Chondrocyte (in vitro differentiated cells): ENCODE measurements at regions not wholly inside any gene's neighbourhood (a gene's known extent, or its start where the extent isn't known, plus 50 kb on each side); places are given as distances from the start of the nearest gene placed in this dataset.

Source experiments
- DNase-seq: peaks from one replicate; pipeline ENCODE4 v3.0.0; 2021; ENCODE audit warnings: mixed read lengths, low spot score
- H3K27ac Mint-ChIP-seq: one replicate; pipeline ENCODE4 v1.8.0; 2021; ENCODE audit warnings: mild to moderate bottlenecking, moderate library complexity, mixed read lengths; ENCODE audit not compliant: unreplicated experiment
- H3K27me3 Mint-ChIP-seq: 2 replicates; pipeline ENCODE4 v1.8.0; 2021; ENCODE audit warnings: low read depth, mixed read lengths
- H3K36me3 Mint-ChIP-seq: 2 replicates; pipeline ENCODE4 v1.8.0; 2021; ENCODE audit warnings: low read depth, mixed read lengths
- H3K4me1 Mint-ChIP-seq: 2 replicates; pipeline ENCODE4 v1.8.0; 2021; ENCODE audit warnings: low read depth, mild to moderate bottlenecking, mixed read lengths
- H3K4me3 Mint-ChIP-seq: one replicate; pipeline ENCODE4 v1.8.0; 2021; ENCODE audit warnings: mild to moderate bottlenecking, moderate library complexity, mixed read lengths; ENCODE audit not compliant: unreplicated experiment
- H3K9me3 Mint-ChIP-seq: 2 replicates; pipeline ENCODE4 v1.8.0; 2021; ENCODE audit warnings: low read depth, mixed read lengths
- TF ChIP-seq, protein P1 (sequence below): fragments of 200-600 bp; sonication (generic); IDR thresholded peaks from 2 replicates; pipeline ENCODE4 v1.5.0; 2021; ENCODE audit warnings: antibody characterized with exemption, mild to moderate bottlenecking, moderate library complexity

DNA sequence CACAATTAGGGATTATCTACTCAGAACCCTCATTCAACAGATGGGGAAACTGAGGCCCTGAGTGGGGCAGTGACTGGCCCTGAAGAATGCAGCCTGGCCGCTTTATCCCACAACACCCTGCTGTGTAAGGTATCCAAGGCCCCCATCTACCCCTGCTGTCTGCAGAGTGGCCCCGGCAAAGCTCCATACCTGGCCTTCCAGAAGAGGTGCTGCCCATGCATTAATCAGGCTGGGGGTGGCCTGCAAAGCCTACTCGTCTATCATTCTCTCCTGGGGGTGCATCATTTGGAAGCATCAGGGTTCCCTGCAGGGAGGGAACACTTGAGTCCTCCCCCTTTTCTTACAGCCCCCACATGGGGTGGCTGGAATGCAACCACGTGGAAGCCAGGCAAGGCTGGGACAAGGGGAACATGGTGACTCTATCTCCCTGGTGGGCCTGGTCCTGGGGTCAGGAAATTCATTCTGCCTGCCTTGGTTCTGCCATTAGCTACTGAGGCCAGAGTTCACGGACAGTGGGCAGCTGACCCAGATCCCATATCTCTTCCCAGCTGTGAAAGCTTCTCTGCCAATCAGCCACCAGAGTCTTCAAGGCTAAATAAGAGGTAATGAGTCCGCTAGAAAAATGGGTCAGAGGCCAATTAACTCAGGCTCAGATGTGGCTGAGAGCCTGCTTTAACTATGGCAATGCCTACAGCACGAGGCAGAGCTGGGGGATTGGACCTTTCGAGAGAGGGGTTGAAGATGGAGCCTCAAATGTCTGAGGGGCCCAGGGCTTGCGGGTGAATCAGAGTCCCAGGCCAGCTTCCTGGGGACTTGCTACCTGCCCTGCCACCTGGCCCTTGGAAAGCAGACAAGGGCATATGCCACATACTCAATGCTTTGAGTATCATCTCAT lies 72.3 kb upstream of the TOX2 start:
- Mint-ChIP-seq H3K9me3 (no peaks in the 10 kb centered on the region), H3K27me3 (peaks cover 22% of the 10 kb centered on the region), H3K4me1 (peaks cover 4% of the 10 kb centered on the region), H3K36me3 (no peaks in the 10 kb centered on the region), H3K27ac (no peak overlapping the region), H3K4me3 (no peak overlapping the region)
- TF ChIP-seq, protein P1, sequence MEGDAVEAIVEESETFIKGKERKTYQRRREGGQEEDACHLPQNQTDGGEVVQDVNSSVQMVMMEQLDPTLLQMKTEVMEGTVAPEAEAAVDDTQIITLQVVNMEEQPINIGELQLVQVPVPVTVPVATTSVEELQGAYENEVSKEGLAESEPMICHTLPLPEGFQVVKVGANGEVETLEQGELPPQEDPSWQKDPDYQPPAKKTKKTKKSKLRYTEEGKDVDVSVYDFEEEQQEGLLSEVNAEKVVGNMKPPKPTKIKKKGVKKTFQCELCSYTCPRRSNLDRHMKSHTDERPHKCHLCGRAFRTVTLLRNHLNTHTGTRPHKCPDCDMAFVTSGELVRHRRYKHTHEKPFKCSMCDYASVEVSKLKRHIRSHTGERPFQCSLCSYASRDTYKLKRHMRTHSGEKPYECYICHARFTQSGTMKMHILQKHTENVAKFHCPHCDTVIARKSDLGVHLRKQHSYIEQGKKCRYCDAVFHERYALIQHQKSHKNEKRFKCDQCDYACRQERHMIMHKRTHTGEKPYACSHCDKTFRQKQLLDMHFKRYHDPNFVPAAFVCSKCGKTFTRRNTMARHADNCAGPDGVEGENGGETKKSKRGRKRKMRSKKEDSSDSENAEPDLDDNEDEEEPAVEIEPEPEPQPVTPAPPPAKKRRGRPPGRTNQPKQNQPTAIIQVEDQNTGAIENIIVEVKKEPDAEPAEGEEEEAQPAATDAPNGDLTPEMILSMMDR: no peak
- no peak for DNase-seq

DNA sequence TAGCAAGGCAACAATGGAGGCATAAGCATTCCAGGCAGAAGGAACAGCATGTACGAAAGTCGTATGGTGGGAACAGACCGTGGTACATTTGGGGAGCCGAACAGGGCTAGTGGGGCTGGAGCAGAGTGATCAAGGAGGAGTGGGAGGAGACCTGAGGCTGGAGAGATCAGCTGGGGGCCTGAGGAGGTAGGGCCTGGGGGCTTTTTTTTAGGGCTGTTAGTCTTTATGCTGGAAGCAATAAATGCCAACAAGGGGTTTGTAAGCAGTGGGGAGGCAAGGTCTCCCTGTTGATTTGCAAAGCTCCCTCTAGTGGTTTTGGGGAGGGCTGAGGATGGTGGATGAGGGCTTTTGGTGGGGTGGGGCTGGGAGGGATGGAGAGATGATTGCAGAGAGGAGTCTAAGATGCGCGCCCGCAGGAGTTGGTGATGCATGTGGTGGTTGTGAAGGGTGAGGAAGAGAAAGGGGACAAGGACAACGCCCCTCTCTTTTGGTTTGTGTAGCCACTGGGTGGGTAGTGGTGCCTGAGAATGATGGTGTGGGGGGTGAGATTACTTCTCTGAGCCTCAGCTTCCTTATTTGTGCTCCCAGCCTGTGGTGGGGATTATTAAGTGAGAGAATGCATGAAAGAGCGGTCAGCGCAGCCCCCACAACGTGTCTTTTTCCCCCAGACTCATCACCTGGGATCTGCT lies 74.1 kb upstream of the TOX2 start:
- DNase-seq: no peak
- H3K27me3 Mint-ChIP-seq: peaks cover 25% of the 10 kb centered on the region
- H3K4me1 Mint-ChIP-seq: peaks cover 4% of the 10 kb centered on the region
- H3K27ac Mint-ChIP-seq: no peak overlapping the region
- no peaks in the 10 kb centered on the region for H3K36me3 Mint-ChIP-seq
- no peak overlapping the region for H3K4me3 Mint-ChIP-seq
- TF ChIP-seq, protein P1: peak; percentile 57
- H3K9me3 Mint-ChIP-seq: no peaks in the 10 kb centered on the region

DNA sequence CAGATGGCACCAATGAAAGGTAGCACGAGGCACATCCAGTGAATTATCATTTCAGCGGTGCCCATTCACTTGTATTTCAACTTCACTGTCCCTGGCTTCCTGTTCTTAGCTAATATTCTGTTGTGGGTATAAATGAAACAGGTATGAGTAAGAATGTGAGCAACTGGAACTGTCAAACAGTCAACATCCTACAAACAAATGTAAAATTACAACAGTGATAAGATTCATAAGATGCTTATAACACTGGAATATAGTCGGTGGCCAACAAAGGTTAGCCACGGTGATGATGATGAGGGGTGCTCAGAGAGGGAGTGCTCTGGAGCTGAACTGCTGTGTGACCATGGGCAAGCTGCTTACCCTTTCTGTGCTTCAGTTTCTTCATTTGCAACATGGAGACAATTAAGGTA lies 74.9 kb upstream of the TOX2 start:
- H3K9me3 Mint-ChIP-seq: no peaks in the 10 kb centered on the region
- H3K4me1 Mint-ChIP-seq: peaks cover 4% of the 10 kb centered on the region
- TF ChIP-seq, protein P1: no peak
- no peaks in the 10 kb centered on the region for H3K36me3 Mint-ChIP-seq
- no peak overlapping the region for H3K4me3 Mint-ChIP-seq
- H3K27ac Mint-ChIP-seq: no peak overlapping the region
- H3K27me3 Mint-ChIP-seq: peaks cover 31% of the 10 kb centered on the region
- no peak for DNase-seq

DNA sequence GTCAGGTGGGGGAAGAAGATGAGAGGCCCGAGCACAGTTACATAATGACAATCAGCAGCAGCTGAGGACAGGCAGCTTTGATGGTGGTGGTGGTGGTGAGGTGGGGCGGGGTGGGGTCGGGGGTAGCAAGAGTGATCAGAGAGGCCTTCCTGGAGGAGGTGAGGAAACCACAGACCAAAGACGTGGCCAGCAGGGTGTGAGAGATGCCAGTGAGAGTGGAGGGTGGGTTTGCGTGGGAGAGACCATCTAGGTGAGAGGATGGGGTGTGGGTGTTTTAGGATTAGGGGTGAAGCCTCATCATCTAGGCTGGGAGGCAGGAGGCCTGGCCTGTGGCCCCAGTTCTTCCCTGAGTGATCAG lies 76.0 kb upstream of the TOX2 start:
- H3K4me3 Mint-ChIP-seq: no peak overlapping the region
- peaks cover 4% of the 10 kb centered on the region for H3K4me1 Mint-ChIP-seq
- H3K9me3 Mint-ChIP-seq: no peaks in the 10 kb centered on the region
- peaks cover 34% of the 10 kb centered on the region for H3K27me3 Mint-ChIP-seq
- H3K27ac Mint-ChIP-seq: no peak overlapping the region
- DNase-seq: no peak
- TF ChIP-seq, protein P1: no peak
- no peaks in the 10 kb centered on the region for H3K36me3 Mint-ChIP-seq

DNA sequence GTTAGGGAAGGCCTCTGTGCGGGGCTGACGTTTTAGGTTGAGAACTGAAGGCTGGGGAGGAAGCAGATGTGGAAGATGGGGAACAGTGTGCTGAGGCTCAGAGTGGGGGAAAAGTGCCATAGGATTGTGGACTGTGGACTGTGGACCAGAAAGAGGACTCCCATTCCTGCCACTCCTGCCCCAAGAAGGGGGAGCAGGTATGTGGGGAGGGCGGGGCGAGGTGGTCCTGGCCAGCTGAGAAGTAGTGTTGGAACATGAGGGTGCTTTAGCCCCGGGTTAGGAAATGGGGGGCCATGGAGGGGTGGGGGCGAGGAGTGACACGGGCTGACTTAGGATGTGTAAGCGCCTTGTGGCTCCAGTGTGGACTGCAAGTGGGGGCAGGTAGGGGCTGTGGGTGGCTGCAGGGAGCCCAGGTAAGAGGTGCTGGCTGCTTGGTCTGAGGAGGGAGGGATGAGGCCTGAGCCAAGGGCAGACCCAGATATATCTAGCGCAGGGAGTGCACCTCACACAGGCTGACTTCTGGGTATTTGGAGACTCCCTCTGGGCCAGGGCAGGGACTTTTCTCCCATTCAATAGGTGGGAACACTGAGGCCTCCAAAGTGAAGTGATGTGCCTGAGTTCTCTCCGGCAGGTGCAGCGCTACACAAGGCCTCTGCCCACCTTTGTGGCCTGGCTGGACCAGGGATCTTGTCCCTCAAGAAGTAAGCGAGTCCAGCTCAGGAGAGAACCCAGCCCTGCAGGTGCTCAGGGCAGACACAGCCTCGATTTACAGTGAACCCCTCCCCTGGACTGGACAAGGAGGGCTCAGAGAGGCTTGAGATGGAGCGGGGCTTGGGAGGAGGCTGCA lies 76.6 kb upstream of the TOX2 start:
- Mint-ChIP-seq H3K9me3 (no peaks in the 10 kb centered on the region), H3K4me1 (no peaks in the 10 kb centered on the region), H3K36me3 (no peaks in the 10 kb centered on the region), H3K27me3 (peaks cover 32% of the 10 kb centered on the region), H3K27ac (no peak overlapping the region), H3K4me3 (no peak overlapping the region)
- DNase-seq: no peak
- TF ChIP-seq, protein P1: no peak
